ENCODE measurements at regions not wholly inside any gene's neighbourhood (a gene's known extent, or its start where the extent isn't known, plus 50 kb on each side); places are given as distances from the start of the nearest gene placed in this dataset.

GRCh38 chr16:6250511-6250910, 1082.1 kb upstream of the RBFOX1 start:
- DNase-seq = peak; percentile 6

GRCh38 chr16:6249863-6250262, 1082.8 kb upstream of the RBFOX1 start:
- DNase-seq = no peak

GRCh38 chr16:6248199-6248598, 1084.4 kb upstream of the RBFOX1 start:
- no peak for DNase-seq

- peak; percentile 12 for DNase-seq
These were observed 1084.9 kb upstream of the RBFOX1 start for GRCh38 chr16:6247775-6248174.

GRCh38 chr16:6247150-6247549, 1085.5 kb upstream of the RBFOX1 start:
- no peak for DNase-seq

- no peak for DNase-seq
These were observed 1086.4 kb upstream of the RBFOX1 start for GRCh38 chr16:6246266-6246665.

- DNase-seq = no peak
These were observed 1100.6 kb upstream of the RBFOX1 start for GRCh38 chr16:6232056-6232455.

GRCh38 chr16:6231398-6231797, 1101.2 kb upstream of the RBFOX1 start:
- DNase-seq = no peak

GRCh38 chr16:6229186-6229585, 1103.5 kb upstream of the RBFOX1 start:
- DNase-seq = no peak

GRCh38 chr16:6218855-6219254, 1113.8 kb upstream of the RBFOX1 start:
- no peak for DNase-seq

- DNase-seq = no peak
These were observed 1115.8 kb upstream of the RBFOX1 start for GRCh38 chr16:6216836-6217235.

- DNase-seq = no peak
These were observed 1114.0 kb upstream of the EEF2KMT start for GRCh38 chr16:6211644-6212043.

GRCh38 chr16:6209355-6209930, 1111.8 kb upstream of the EEF2KMT start:
- no peak for DNase-seq

- no peak for DNase-seq
These were observed 1110.0 kb upstream of the EEF2KMT start for GRCh38 chr16:6207580-6207979.

- DNase-seq = no peak
These were observed 1109.5 kb upstream of the EEF2KMT start for GRCh38 chr16:6207124-6207523.

GRCh38 chr16:6206080-6206479, 1108.5 kb upstream of the EEF2KMT start:
- no peak for DNase-seq

GRCh38 chr16:6204945-6205344, 1107.3 kb upstream of the EEF2KMT start:
- DNase-seq = no peak

GRCh38 chr16:6200861-6201260, 1103.3 kb upstream of the EEF2KMT start:
- no peak for DNase-seq

GRCh38 chr16:6200271-6200670, 1102.7 kb upstream of the EEF2KMT start:
- DNase-seq = no peak

- DNase-seq = no peak
These were observed 1098.4 kb upstream of the EEF2KMT start for GRCh38 chr16:6195966-6196365.

- DNase-seq = no peak
These were observed 1096.1 kb upstream of the EEF2KMT start for GRCh38 chr16:6193718-6194117.

- DNase-seq = no peak
These were observed 1095.4 kb upstream of the EEF2KMT start for GRCh38 chr16:6192984-6193383.

- DNase-seq = no peak
These were observed 1094.9 kb upstream of the EEF2KMT start for GRCh38 chr16:6192532-6192931.

- no peak for DNase-seq
These were observed 1093.2 kb upstream of the EEF2KMT start for GRCh38 chr16:6190776-6191175.

- no peak for DNase-seq
These were observed 1091.6 kb upstream of the EEF2KMT start for GRCh38 chr16:6189216-6189615.

All from midbrain (tissue), 1 donor.